AG04449 (cell line): ENCODE measurements at regions not wholly inside any gene's neighbourhood (a gene's known extent, or its start where the extent isn't known, plus 50 kb on each side); places are given as distances from the start of the nearest gene placed in this dataset.
"Not testable (repeated sequence)": the region's sequence is repeated elsewhere in the genome, so short reads cannot be mapped to it uniquely, and the experiment has no call there.

Experiments used
- CTCF ChIA-PET: fragments of 350-600 bp; formaldehyde crosslinking; extraction: SDS; loops from one replicate; lab custom pipeline; 2021; ENCODE audit warnings: antibody characterized with exemption; lab: Yijun Ruan, JAX
- POLR2A ChIA-PET: fragments of 400-600, 350-600 bp; formaldehyde crosslinking; extraction: SDS; loops from one replicate; lab custom pipeline; 2020; ENCODE audit warnings: antibody characterized with exemption, inconsistent platforms; lab: Yijun Ruan, JAX
- DNase-seq: peaks from one replicate; pipeline ENCODE4 v3.0.0-alpha.2; 2010; ENCODE audit warnings: low read depth, low spot score
- H3K4me3 ChIP-seq: 2 replicates; pipeline ENCODE4 v1.5.1; 2011; ENCODE audit warnings: low read depth, mild to moderate bottlenecking, control low read depth, low read length
- CTCF ChIP-seq: IDR thresholded peaks from one replicate; pipeline ENCODE4 v1.5.1; 2011; ENCODE audit warnings: mild to moderate bottlenecking, moderate library complexity, low read length, control low read depth, inconsistent platforms; ENCODE audit not compliant: insufficient read depth; ENCODE audit errors: missing control alignments

- ChIA-PET POLR2A (no interaction called here), CTCF (interaction anchor here (0.7 to 0.9 kb wide), 3 partner anchors 33 to 223 kb away, joined by 3 read pairs; partner anchors contain the start of gene LRIG2)
- TF ChIP-seq CTCF: no peak
- no peak for DNase-seq
- H3K4me3 ChIP-seq: peak overlapping the region; percentile 59
Measured at GRCh38 chr1:112849425-112850033, 106.5 kb downstream of the SLC16A1 start.

DNA sequence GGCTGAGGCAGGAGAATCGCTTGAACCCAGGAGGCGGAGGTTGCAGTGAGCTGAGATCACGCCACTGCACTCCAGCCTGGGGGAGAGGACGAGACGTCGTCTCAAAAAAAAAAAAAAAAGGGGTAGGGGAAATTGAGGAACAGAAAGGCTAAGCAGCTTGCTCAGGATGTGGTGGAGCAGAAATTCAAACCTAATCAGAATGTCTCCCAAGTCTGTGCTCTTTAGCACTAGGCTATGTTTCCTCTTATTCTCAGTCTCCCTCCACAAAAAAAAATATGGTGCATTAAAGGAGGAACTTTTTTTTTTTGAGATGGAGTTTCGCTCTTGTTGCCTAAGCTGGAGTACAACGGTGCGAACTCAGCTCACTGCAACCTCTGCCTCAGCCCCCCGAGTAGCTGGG, 114.2 kb downstream of the SLC16A1 start:
- H3K4me3 ChIP-seq: no peak overlapping the region
- DNase-seq: no peak
- POLR2A ChIA-PET: no interaction called here
- CTCF ChIA-PET: no interaction called here
- no peak for TF ChIP-seq CTCF

DNA sequence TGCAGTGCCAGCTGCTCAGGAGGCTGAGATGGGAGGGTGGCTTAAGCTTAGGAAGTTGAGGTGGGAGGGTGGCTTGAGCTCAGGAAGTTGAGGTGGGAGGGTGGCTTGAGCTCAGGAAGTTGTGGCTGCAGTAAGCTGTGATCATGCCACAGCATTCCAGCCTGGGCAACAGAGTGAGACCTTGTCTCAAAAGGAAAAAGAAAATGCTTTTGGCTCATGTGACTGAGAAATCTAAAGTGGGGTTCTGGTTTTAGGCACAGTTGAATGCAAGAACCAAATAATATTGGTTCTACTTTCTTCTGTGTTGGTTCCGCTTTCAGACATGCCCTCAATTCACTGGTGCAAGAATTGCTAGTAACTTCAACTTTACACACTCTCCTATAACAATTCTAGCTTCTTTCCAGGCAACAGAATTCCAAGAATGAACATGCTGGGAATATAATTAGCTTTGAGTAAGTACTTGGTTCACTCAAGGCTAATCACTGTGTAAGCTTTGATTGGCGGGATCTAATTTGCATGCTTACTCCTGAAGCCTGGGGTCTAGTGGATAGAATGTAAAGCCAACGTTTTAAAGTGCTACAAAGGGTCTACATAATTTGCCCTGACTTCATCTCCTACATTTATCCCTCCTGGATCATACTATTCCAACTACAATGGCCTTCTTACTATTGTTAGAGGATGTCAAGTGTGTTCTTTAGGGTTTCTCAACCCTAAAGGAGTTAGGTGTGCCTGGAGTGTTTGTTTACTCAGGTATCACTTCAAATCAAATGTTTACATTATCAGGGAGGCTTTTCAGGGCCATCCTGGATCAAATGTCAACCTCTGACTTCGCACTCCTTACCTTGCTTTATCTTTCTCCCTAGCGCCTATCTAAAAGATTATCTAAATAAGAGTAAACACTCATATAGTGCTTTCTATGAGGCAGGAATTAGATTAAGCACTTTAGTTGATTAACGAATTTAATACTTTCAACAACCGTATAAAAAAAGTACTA, 115.1 kb downstream of the SLC16A1 start:
- no peak for DNase-seq
- ChIA-PET CTCF (interaction anchor here (1.0 to 1.5 kb wide), 4 partner anchors 32 to 232 kb away, joined by 4 to 5 read pairs (median 4); no protein-coding TSS in a partner anchor), POLR2A (no interaction called here)
- H3K4me3 ChIP-seq: no peak overlapping the region
- TF ChIP-seq CTCF: no peak

GRCh38 chr1:112836642-112837041, 119.4 kb downstream of the SLC16A1 start:
- DNase-seq: no peak
- H3K4me3 ChIP-seq: no peak overlapping the region
- POLR2A ChIA-PET: no interaction called here
- TF ChIP-seq CTCF: no peak
- CTCF ChIA-PET: interaction anchor here (0.9 to 3.4 kb wide), 4 partner anchors 24 to 236 kb away, joined by 3 to 12 read pairs (median 6); partner anchors contain the start of genes LRIG2 and PPM1J

DNA sequence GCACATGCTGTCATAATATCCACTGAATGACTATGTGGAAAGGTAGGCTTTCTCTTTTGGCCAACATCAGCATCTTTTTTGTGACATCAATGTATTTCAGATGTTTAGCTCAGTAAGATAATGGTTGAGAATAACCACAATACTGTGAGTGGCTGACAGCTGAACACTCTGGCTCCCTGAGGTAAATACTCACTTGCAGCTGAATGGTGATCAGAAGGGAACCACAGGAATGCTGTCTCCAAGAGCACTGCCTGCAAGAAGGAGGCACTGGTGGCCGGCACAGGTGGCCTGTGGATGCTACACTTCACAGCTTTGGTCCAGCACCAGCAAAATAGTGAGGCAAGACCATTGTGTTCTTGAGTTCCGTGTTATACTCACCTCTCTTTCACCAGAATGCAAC, 118.7 kb upstream of the PPM1J start:
- ChIA-PET CTCF (interaction anchor here (0.7 to 1.6 kb wide), 3 partner anchors 12 to 118 kb away, joined by 3 to 5 read pairs (median 4); no protein-coding TSS in a partner anchor), POLR2A (no interaction called here)
- no peak overlapping the region for H3K4me3 ChIP-seq
- no peak for DNase-seq
- TF ChIP-seq CTCF: no peak

GRCh38 chr1:112832259-112832658, 117.1 kb upstream of the PPM1J start:
- POLR2A ChIA-PET, H3K4me3 ChIP-seq, CTCF ChIA-PET, DNase-seq: not testable (repeated sequence)

GRCh38 chr1:112829691-112830090, 114.6 kb upstream of the PPM1J start:
- POLR2A ChIA-PET, DNase-seq, H3K4me3 ChIP-seq: not testable (repeated sequence)
- CTCF ChIA-PET: interaction anchor here (1.2 to 1.8 kb wide), 3 partner anchors 111 to 243 kb away, joined by 3 to 6 read pairs (median 3); partner anchors contain the start of gene LRIG2
